ENCODE measurements at regions not wholly inside any gene's neighbourhood (a gene's known extent, or its start where the extent isn't known, plus 50 kb on each side); places are given as distances from the start of the nearest gene placed in this dataset.

GRCh38 chr2:19799881-19800780, 101.7 kb downstream of the TTC32 start:
- no peak for ATAC-seq (ENCODE audit: low FRiP score in 2 of 2)

GRCh38 chr2:19797871-19798270, 103.9 kb downstream of the TTC32 start:
- WGBS, 2 donors, result 71 to 79% methylated on average over 4 of the region's 4 CpGs
- Histone ChIP-seq H3K27me3 (no peaks in the 10 kb centered on the region), H3K4me3 (no peak overlapping the region), H3K4me1 (no peaks in the 10 kb centered on the region), H3K27ac (no peak overlapping the region), H3K36me3 (no peaks in the 10 kb centered on the region), H3K9me3 (no peaks in the 10 kb centered on the region)
- TF ChIP-seq, protein P1, sequence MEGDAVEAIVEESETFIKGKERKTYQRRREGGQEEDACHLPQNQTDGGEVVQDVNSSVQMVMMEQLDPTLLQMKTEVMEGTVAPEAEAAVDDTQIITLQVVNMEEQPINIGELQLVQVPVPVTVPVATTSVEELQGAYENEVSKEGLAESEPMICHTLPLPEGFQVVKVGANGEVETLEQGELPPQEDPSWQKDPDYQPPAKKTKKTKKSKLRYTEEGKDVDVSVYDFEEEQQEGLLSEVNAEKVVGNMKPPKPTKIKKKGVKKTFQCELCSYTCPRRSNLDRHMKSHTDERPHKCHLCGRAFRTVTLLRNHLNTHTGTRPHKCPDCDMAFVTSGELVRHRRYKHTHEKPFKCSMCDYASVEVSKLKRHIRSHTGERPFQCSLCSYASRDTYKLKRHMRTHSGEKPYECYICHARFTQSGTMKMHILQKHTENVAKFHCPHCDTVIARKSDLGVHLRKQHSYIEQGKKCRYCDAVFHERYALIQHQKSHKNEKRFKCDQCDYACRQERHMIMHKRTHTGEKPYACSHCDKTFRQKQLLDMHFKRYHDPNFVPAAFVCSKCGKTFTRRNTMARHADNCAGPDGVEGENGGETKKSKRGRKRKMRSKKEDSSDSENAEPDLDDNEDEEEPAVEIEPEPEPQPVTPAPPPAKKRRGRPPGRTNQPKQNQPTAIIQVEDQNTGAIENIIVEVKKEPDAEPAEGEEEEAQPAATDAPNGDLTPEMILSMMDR (IDR thresholded peaks at IDR 0.05), result no peak
- no peak for TF ChIP-seq POLR2A (IDR thresholded peaks at IDR 0.05)
- TF ChIP-seq POLR2AphosphoS5 (IDR thresholded peaks at IDR 0.05), result no peak
- no peak for TF ChIP-seq EP300 (IDR thresholded peaks at IDR 0.05)
- no peak for ATAC-seq (ENCODE audit: low FRiP score in 2 of 2)
- DNase-seq, result no peak

More at GRCh38 chr2:19799881-19800780, 101.7 kb downstream of the TTC32 start:
- TF ChIP-seq EP300 (IDR thresholded peaks at IDR 0.05) (no peak), POLR2AphosphoS5 (IDR thresholded peaks at IDR 0.05) (no peak), POLR2A (IDR thresholded peaks at IDR 0.05) (no peak)
- TF ChIP-seq, protein P1 (IDR thresholded peaks at IDR 0.05), result no peak
- no peak overlapping the region for H3K27ac ChIP-seq
- WGBS, 2 donors, result 79 to 80% methylated on average over 4 to 8 of the region's 8 CpGs
- no peak overlapping the region for H3K4me3 ChIP-seq
- no peak for DNase-seq
- H3K4me1 ChIP-seq, result no peaks in the 10 kb centered on the region
- H3K9me3 ChIP-seq, result no peaks in the 10 kb centered on the region
- no peaks in the 10 kb centered on the region for H3K36me3 ChIP-seq
- no peaks in the 10 kb centered on the region for H3K27me3 ChIP-seq

GRCh38 chr2:19797243-19797810, 104.5 kb downstream of the TTC32 start:
- H3K36me3 ChIP-seq, result no peaks in the 10 kb centered on the region
- H3K9me3 ChIP-seq, result no peaks in the 10 kb centered on the region
- TF ChIP-seq EP300 (IDR thresholded peaks at IDR 0.05), result no peak
- no peak for TF ChIP-seq POLR2AphosphoS5 (IDR thresholded peaks at IDR 0.05)
- TF ChIP-seq, protein P1 (IDR thresholded peaks at IDR 0.05), result no peak
- TF ChIP-seq POLR2A (IDR thresholded peaks at IDR 0.05), result no peak
- no peak overlapping the region for H3K27ac ChIP-seq
- DNase-seq, result no peak
- H3K27me3 ChIP-seq, result no peaks in the 10 kb centered on the region
- no peak for ATAC-seq (ENCODE audit: low FRiP score in 2 of 2)
- 68 to 78% methylated on average over 4 of the region's 4 CpGs for WGBS, 2 donors
- no peaks in the 10 kb centered on the region for H3K4me1 ChIP-seq
- H3K4me3 ChIP-seq, result no peak overlapping the region

DNA sequence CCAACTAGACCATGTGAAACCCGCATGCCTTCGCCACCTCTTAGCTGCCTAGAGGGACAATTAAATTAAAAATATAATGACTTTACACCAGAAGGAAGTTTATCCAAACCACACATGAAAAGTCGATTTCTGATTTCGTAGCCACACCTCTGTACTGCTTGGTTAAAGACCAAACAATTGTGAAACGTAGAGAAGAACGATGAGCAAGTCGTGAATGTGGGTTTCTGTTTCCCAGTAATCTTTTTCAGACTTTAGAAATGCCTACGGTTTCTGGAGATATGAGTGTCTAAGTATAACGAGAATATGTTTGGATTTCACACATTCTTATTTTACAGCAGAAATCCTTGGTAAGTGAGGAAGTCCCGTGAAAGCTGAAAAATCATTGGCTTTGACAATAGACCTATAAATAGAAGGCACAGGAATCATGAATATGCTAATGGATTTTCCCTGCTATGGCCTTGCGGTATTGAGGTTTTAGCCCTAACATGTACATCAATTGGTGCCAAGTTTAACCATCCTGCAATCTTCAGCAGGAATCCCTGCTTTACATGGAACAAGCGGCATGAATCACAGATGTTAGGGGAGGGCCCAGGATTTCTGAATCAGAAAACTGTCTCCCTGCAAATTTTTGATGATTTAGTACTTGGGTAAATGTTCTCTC, 105.6 kb downstream of the TTC32 start:
- no peak overlapping the region for H3K4me3 ChIP-seq
- no peak for TF ChIP-seq POLR2AphosphoS5 (IDR thresholded peaks at IDR 0.05)
- H3K9me3 ChIP-seq, result no peaks in the 10 kb centered on the region
- no peaks in the 10 kb centered on the region for H3K4me1 ChIP-seq
- no peaks in the 10 kb centered on the region for H3K27me3 ChIP-seq
- DNase-seq (no peak), ATAC-seq (ENCODE audit: low FRiP score in 2 of 2) (peak in 1 of 2 donors; percentile 33)
- WGBS, 2 donors, result 80 to 84% methylated on average over 12 of the region's 12 CpGs
- no peak overlapping the region for H3K27ac ChIP-seq
- no peaks in the 10 kb centered on the region for H3K36me3 ChIP-seq

DNA sequence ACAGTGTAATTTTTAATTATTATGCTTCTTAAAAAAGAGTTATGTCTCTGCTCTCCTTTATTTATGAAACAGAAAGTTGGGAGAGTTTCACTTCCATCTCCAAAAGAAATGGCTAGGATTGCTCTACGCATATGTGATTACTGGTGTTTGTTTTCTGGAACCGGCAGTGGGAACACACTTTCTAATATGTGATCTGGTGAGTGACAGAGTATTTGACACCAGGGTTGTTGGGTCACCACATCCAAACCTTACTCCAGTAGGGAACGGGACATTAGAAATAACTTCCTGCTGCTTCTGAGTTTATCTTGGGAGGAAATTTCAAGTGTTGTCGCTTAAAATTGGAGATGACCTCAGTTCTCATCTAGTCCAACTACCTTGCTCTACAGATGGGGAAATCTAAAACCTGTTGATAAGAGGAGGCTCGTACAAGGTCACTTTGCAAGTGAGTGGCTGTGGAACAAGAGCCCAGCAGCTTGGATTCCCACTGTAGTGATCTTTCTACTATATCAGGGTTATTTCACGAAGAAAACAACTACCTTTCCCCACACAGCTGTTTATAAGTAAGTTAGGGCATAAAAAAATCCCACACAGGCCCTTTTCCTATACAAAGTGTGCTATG, 108.5 kb downstream of the TTC32 start:
- no peaks in the 10 kb centered on the region for H3K27me3 ChIP-seq
- TF ChIP-seq, protein P1 (IDR thresholded peaks at IDR 0.05), result no peak
- TF ChIP-seq EP300 (IDR thresholded peaks at IDR 0.05), result no peak
- TF ChIP-seq POLR2AphosphoS5 (IDR thresholded peaks at IDR 0.05), result no peak
- no peak for TF ChIP-seq POLR2A (IDR thresholded peaks at IDR 0.05)
- 69 to 74% methylated on average over 6 of the region's 6 CpGs for WGBS, 2 donors
- DNase-seq, result no peak
- no peaks in the 10 kb centered on the region for H3K9me3 ChIP-seq
- H3K4me3 ChIP-seq, result no peak overlapping the region
- no peaks in the 10 kb centered on the region for H3K36me3 ChIP-seq
- ATAC-seq (ENCODE audit: low FRiP score in 2 of 2), result no peak
- H3K27ac ChIP-seq, result no peak overlapping the region
- no peaks in the 10 kb centered on the region for H3K4me1 ChIP-seq

Measured in upper lobe of left lung (tissue), 6 donors.